ENCODE measurements at regions not wholly inside any gene's neighbourhood (a gene's known extent, or its start where the extent isn't known, plus 50 kb on each side); places are given as distances from the start of the nearest gene placed in this dataset.

DNA sequence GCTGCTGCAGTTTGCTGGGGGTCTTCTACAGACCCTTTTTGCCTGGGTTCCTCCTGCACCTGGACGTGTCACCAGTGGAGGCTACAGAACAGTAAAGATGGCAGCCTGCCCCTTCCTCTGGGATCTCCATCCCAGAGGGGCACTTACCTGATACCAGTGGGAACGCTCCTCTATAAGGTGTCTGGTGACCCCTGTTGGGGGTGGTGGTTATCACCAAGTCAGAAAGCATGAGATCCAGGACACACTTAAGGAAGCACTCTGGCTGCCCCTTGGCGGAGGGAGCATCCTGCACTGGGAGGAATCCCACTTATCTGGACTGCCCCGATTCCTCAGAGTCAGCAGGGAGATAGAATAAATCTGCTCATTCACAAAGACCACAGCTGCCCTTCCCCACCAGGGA is 218.9 kb upstream of the GALNTL6 start:
- intact Hi-C loops (cut with DNase I): no loop called here

DNA sequence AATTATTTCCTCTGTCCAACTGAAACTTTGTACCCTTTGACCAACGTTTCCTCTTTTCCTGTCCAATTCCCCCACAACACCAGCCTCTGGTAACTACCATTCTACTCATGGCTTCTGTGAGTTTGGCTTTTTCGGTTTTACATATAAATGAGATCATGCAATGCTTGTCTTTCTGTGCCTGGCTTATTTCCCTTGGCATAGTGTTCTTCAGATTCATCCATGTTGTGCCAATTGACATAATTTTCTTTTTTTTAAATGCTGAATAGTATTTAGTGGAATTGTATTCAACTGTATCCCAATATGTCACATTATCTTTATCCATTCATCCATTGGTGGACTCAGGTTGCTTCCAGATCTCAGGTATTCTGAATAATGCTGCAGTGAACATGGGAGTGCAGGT is 222.5 kb upstream of the GALNTL6 start:
- TF ChIP-seq, protein P1, sequence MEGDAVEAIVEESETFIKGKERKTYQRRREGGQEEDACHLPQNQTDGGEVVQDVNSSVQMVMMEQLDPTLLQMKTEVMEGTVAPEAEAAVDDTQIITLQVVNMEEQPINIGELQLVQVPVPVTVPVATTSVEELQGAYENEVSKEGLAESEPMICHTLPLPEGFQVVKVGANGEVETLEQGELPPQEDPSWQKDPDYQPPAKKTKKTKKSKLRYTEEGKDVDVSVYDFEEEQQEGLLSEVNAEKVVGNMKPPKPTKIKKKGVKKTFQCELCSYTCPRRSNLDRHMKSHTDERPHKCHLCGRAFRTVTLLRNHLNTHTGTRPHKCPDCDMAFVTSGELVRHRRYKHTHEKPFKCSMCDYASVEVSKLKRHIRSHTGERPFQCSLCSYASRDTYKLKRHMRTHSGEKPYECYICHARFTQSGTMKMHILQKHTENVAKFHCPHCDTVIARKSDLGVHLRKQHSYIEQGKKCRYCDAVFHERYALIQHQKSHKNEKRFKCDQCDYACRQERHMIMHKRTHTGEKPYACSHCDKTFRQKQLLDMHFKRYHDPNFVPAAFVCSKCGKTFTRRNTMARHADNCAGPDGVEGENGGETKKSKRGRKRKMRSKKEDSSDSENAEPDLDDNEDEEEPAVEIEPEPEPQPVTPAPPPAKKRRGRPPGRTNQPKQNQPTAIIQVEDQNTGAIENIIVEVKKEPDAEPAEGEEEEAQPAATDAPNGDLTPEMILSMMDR (IDR thresholded peaks at IDR 0.05; ENCODE audit: borderline replicate concordance, extremely low read depth, insufficient read depth): no peak
- no peaks in the 10 kb centered on the region for H3K27me3 ChIP-seq (ENCODE audit: control insufficient read depth, insufficient read depth, low read length)
- no peak overlapping the region for H3K27ac ChIP-seq (ENCODE audit: low read depth in 2 of 2, low read length in 2 of 2)
- FAIRE-seq (no peak), DNase-seq (no peak)
- intact Hi-C loops (cut with DNase I): no loop called here
- no peak overlapping the region for H3K4me3 ChIP-seq (ENCODE audit: low read length in 3 of 3)
- no peaks in the 10 kb centered on the region for H3K4me1 ChIP-seq (ENCODE audit: control insufficient read depth in 2 of 3, insufficient read depth in 2 of 3, low read depth in 1 of 3, low read length in 3 of 3)
- no peaks in the 10 kb centered on the region for H3K9me3 ChIP-seq (ENCODE audit: control insufficient read depth in 2 of 3, insufficient read depth in 1 of 3, low read length in 3 of 3)
- H3K9ac ChIP-seq (ENCODE audit: low read length in 3 of 3): no peak overlapping the region
- H3K36me3 ChIP-seq (ENCODE audit: control insufficient read depth in 2 of 3, insufficient read depth in 3 of 3, low read length in 3 of 3): no peaks in the 10 kb centered on the region

More for the DNA sequence above, 218.9 kb upstream of the GALNTL6 start:
- TF ChIP-seq, protein P1 (IDR thresholded peaks at IDR 0.05; ENCODE audit: borderline replicate concordance, extremely low read depth, insufficient read depth): no peak
- no peak for FAIRE-seq
- Histone ChIP-seq H3K36me3 (ENCODE audit: control insufficient read depth in 2 of 3, insufficient read depth in 3 of 3, low read length in 3 of 3) (no peaks in the 10 kb centered on the region), H3K4me1 (ENCODE audit: control insufficient read depth in 2 of 3, insufficient read depth in 2 of 3, low read depth in 1 of 3, low read length in 3 of 3) (no peaks in the 10 kb centered on the region), H3K27me3 (ENCODE audit: control insufficient read depth, insufficient read depth, low read length) (no peaks in the 10 kb centered on the region), H3K27ac (ENCODE audit: low read depth in 2 of 2, low read length in 2 of 2) (no peak overlapping the region), H3K9me3 (ENCODE audit: control insufficient read depth in 2 of 3, insufficient read depth in 1 of 3, low read length in 3 of 3) (no peaks in the 10 kb centered on the region), H3K9ac (ENCODE audit: low read length in 3 of 3) (no peak overlapping the region), H3K4me3 (ENCODE audit: low read length in 3 of 3) (no peak overlapping the region)
- no peak for DNase-seq

DNA sequence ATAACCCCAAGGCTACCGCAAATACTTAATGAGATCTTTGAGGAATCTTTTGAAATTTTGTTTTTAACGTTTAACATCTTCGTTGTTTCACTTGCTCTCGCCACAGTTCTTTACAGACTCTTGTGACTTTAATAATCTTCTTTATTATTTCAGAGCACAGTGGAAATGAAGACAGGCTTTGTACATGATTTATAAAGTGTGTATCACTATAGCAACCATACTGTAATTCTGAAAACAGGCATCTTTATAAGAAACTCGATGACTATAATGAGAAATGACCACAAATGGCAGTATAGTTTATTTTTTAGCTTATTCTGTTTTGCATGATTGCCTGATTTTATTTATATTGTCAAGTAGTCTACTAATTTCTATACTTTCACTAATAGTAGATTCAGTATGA is 224.4 kb upstream of the GALNTL6 start:
- no peak for FAIRE-seq
- Histone ChIP-seq H3K4me1 (ENCODE audit: control insufficient read depth in 2 of 3, insufficient read depth in 2 of 3, low read depth in 1 of 3, low read length in 3 of 3) (no peaks in the 10 kb centered on the region), H3K36me3 (ENCODE audit: control insufficient read depth in 2 of 3, insufficient read depth in 3 of 3, low read length in 3 of 3) (no peaks in the 10 kb centered on the region), H3K9me3 (ENCODE audit: control insufficient read depth in 2 of 3, insufficient read depth in 1 of 3, low read length in 3 of 3) (no peaks in the 10 kb centered on the region), H3K9ac (ENCODE audit: low read length in 3 of 3) (no peak overlapping the region), H3K27ac (ENCODE audit: low read depth in 2 of 2, low read length in 2 of 2) (no peak overlapping the region), H3K4me3 (ENCODE audit: low read length in 3 of 3) (no peak overlapping the region), H3K27me3 (ENCODE audit: control insufficient read depth, insufficient read depth, low read length) (no peaks in the 10 kb centered on the region)
- intact Hi-C loops (cut with DNase I): no loop called here
- TF ChIP-seq, protein P1 (IDR thresholded peaks at IDR 0.05; ENCODE audit: borderline replicate concordance, extremely low read depth, insufficient read depth): no peak
- no peak for DNase-seq

DNA sequence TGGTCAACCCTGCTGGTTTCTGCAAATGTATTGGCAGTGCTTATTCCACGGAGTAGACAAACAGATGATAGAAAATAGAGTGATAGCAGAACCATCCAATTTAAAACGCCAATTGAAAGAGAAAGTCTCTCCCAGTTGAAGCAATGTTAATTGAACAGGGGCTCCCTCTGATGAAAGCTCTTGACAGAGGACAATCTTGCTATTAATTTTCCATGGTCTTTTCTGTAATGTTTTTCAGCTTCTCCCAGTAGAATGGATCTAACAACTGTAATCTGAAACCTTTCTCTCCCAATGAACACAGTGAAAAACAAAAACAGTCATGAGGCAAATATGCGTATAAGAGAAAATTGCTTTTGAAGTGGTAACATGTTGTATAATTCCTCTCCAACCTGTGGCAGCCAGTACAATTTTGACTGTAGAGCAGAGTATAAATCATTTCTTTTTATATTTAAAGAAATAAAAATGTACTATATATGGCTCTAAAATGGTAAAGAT is 225.1 kb upstream of the GALNTL6 start:
- Histone ChIP-seq H3K4me3 (ENCODE audit: low read length in 3 of 3) (no peak overlapping the region), H3K9me3 (ENCODE audit: control insufficient read depth in 2 of 3, insufficient read depth in 1 of 3, low read length in 3 of 3) (peaks cover 0 to 4% (median 0%) of the 10 kb centered on the region in 3 donors), H3K36me3 (ENCODE audit: control insufficient read depth in 2 of 3, insufficient read depth in 3 of 3, low read length in 3 of 3) (no peaks in the 10 kb centered on the region), H3K27ac (ENCODE audit: low read depth in 2 of 2, low read length in 2 of 2) (no peak overlapping the region), H3K4me1 (ENCODE audit: control insufficient read depth in 2 of 3, insufficient read depth in 2 of 3, low read depth in 1 of 3, low read length in 3 of 3) (no peaks in the 10 kb centered on the region), H3K27me3 (ENCODE audit: control insufficient read depth, insufficient read depth, low read length) (no peaks in the 10 kb centered on the region), H3K9ac (ENCODE audit: low read length in 3 of 3) (no peak overlapping the region)
- DNase-seq (peak in 1 of 5 donors; percentile 9), FAIRE-seq (no peak)
- intact Hi-C loops (cut with DNase I): no loop called here
- TF ChIP-seq, protein P1 (IDR thresholded peaks at IDR 0.05; ENCODE audit: borderline replicate concordance, extremely low read depth, insufficient read depth): no peak

Data from kidney (tissue), 13 donors.